Coronary artery (tissue), 2 donors: ENCODE measurements at regions not wholly inside any gene's neighbourhood (a gene's known extent, or its start where the extent isn't known, plus 50 kb on each side); places are given as distances from the start of the nearest gene placed in this dataset.

Experiments used
- DNase-seq: peaks from one replicate; pipeline ENCODE4 v3.0.0-alpha.2; 2017; ENCODE audit warnings: low spot score
- H3K27ac ChIP-seq, 2 donors: fragments of 200-600 bp; sonication (generic); one replicate each; pipeline ENCODE4 v1.5.1; 2016 to 2019
- H3K4me3 ChIP-seq: fragments of 200-600 bp; sonication (generic); 2 replicates; pipeline ENCODE4 v1.5.1; 2016; ENCODE audit warnings: mild to moderate bottlenecking, moderate library complexity
- TF ChIP-seq, protein P1 (sequence below): fragments of 200-600 bp; sonication (generic); IDR thresholded peaks from one replicate; pipeline ENCODE4 v1.5.1; 2019; ENCODE audit warnings: antibody characterized with exemption

DNA sequence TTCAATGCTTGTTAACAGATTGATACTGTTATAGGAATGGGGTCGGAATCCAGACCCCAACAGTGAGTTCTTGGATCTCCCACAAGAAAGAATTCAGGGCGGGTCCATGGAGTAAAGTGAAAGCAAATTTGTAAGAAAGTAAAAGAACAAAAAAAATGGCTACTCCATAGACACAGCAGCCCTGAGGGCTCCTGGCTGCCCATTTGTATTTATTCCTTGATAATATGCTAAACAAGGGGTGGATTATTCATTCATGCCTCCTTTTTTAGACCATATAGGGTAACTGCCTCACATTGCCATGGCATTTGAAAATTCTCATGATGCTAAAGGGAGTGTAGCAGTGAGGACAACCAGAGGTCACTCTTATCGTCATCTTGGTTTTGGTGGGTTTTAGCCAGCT is 717.2 kb upstream of the KCND2 start:
- TF ChIP-seq, protein P1, sequence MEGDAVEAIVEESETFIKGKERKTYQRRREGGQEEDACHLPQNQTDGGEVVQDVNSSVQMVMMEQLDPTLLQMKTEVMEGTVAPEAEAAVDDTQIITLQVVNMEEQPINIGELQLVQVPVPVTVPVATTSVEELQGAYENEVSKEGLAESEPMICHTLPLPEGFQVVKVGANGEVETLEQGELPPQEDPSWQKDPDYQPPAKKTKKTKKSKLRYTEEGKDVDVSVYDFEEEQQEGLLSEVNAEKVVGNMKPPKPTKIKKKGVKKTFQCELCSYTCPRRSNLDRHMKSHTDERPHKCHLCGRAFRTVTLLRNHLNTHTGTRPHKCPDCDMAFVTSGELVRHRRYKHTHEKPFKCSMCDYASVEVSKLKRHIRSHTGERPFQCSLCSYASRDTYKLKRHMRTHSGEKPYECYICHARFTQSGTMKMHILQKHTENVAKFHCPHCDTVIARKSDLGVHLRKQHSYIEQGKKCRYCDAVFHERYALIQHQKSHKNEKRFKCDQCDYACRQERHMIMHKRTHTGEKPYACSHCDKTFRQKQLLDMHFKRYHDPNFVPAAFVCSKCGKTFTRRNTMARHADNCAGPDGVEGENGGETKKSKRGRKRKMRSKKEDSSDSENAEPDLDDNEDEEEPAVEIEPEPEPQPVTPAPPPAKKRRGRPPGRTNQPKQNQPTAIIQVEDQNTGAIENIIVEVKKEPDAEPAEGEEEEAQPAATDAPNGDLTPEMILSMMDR: no peak
- no peak for DNase-seq

DNA sequence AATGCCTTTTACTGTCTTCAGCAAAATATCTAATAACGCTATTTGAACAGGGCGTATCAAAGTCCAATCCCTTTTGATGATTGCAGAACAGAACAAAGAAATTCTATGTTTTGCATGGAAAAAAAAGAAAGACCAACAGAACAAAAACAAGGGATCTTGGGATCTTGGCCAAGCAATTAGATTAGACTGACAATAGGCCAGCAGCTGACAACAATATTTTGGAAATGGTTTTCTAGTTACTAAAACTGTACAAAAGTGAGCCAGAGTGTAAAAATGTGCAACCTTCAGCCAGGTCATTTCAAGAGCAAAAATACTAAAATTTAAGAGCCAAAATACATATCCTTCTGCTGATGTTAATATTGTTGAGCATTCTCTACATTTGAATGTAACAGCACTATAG is 716.5 kb upstream of the KCND2 start:
- DNase-seq: no peak
- TF ChIP-seq, protein P1: no peak
- Histone ChIP-seq H3K4me3 (no peak overlapping the region), H3K27ac (no peak overlapping the region)

More for the DNA sequence above, 717.2 kb upstream of the KCND2 start:
- no peak overlapping the region for H3K27ac ChIP-seq
- H3K4me3 ChIP-seq: no peak overlapping the region

DNA sequence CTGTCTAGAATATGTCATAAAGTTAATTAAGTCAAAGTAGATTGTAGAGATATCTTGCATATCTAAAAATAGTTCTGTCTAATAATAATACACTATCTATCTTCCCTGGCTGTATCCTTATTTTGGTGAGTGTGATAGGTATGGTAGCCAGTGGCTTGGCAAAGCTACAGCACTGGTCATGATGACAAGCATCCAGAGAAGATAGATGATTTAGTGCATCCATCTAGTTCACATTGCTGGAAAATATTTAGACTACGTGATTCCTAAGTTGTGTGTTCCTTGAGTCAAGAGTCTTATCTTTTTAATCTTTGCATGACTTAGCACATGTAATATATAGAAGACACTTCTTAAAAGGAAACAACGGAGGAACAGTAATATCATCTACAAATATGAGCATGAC is 711.2 kb upstream of the KCND2 start:
- Histone ChIP-seq H3K27ac (no peak overlapping the region), H3K4me3 (no peak overlapping the region)
- TF ChIP-seq, protein P1: no peak
- no peak for DNase-seq

DNA sequence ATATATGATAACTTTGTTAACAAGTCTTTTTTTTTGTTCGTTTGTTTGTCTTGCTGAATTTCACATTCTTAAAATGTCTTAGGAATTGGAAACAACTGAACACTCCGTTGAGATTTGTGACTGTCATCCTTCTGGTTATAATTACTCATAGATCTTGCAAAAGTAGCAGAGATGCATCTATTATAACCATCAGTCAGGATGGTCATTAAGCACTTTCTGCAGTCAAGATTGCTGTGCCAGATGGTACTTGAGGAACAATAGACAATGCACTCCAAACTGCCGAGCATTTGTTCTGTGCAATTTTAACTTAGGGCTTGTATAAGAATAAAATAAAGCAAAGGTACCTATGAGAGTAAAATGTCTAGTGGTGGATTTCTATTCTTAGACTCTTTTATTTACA is 710.1 kb upstream of the KCND2 start:
- TF ChIP-seq, protein P1: no peak
- Histone ChIP-seq H3K4me3 (no peak overlapping the region), H3K27ac (no peak overlapping the region)
- DNase-seq: no peak

DNA sequence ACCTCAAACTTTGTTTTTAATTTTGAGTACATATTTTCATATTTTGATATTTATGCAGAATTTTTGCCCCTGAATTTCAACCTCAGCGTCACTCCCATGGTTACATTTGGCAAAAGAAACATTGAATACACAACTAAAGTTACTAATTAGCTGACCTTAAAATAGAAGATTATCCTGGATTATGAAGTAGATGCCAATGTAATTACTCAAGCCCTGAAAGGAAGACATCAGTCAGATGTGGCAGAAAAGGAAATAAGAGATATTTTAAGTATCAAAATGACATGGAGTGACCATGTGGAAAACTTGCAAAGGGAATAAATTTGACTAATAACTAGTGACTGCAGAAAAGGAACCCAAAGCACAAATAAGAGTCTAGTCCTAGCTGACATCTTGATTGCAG is 701.3 kb upstream of the KCND2 start:
- no peak for DNase-seq
- TF ChIP-seq, protein P1: no peak
- no peak overlapping the region for H3K27ac ChIP-seq
- H3K4me3 ChIP-seq: no peak overlapping the region

DNA sequence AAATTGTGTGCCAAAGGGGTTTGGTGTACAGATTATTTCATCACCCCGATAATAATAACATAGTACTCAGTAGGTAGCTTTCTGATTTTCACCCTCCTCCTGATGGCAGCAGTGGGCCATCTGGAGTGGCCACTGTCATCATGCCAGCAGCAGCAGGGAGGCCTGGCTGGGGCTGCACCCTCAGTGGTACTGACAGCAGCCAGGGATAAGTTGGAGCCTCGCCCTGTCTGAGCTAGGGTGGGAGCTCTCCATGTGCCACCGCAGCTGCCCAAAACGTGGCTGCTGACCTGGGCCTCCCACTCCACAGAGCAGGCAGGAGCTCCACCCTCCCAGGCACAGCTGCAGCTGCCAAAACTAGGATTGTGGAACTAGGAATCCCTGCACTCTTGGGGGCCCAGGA is 700.8 kb upstream of the KCND2 start:
- TF ChIP-seq, protein P1: no peak
- no peak for DNase-seq
- Histone ChIP-seq H3K27ac (no peak overlapping the region), H3K4me3 (no peak overlapping the region)

DNA sequence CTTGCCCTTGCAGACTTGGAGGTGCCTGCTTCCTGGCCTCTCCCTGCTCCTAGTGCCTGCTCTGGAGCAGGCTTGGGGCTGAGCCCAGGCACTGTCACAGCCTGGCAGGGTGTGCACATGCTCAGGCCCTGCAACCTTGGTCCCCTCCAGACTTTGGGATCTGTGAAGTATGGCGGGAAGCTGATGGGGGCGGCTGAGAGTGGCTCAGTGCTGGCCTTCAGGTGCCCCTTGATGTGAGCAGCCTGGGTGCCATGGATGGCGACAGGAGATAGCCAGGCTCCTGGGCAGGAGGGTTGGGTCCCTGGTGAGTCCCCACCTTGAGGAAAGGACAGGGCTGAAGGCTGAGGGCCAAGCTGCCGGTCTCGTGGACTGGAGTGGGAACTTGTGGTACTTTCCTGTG is 700.4 kb upstream of the KCND2 start:
- Histone ChIP-seq H3K27ac (no peak overlapping the region), H3K4me3 (no peak overlapping the region)
- TF ChIP-seq, protein P1: no peak
- DNase-seq: no peak
